Trophoblast cell (in vitro differentiated cells and primary cell): ENCODE measurements at regions not wholly inside any gene's neighbourhood (a gene's known extent, or its start where the extent isn't known, plus 50 kb on each side); places are given as distances from the start of the nearest gene placed in this dataset.

Experiments
- DNase-seq, 2 donors: peaks; one replicate each; pipeline ENCODE4 v3.0.0-alpha.2; 2016
- H2AFZ ChIP-seq: 2 replicates; pipeline ENCODE4 v1.6.1; 2013; ENCODE audit warnings: low read length, moderate library complexity, mild to moderate bottlenecking; ENCODE audit not compliant: insufficient read depth, poor library complexity
- H2AK5ac ChIP-seq: 2 replicates; pipeline ENCODE4 v1.6.1; 2013; ENCODE audit warnings: mild to moderate bottlenecking, low read length
- H2BK120ac ChIP-seq: 2 replicates; pipeline ENCODE4 v1.6.1; 2013; ENCODE audit warnings: low read length, mild to moderate bottlenecking, moderate library complexity; ENCODE audit not compliant: insufficient read depth, poor library complexity
- H2BK12ac ChIP-seq: 2 replicates; pipeline ENCODE4 v1.6.1; 2013; ENCODE audit warnings: mild to moderate bottlenecking, low read length, moderate library complexity
- H2BK5ac ChIP-seq: 2 replicates; pipeline ENCODE4 v1.6.1; 2013; ENCODE audit warnings: low read length, low read depth, moderate library complexity, mild to moderate bottlenecking; ENCODE audit not compliant: poor library complexity
- H3K14ac ChIP-seq: 2 replicates; pipeline ENCODE4 v1.6.1; 2013; ENCODE audit warnings: mild to moderate bottlenecking, low read length
- H3K18ac ChIP-seq: 2 replicates; pipeline ENCODE4 v1.6.1; 2013; ENCODE audit warnings: mild to moderate bottlenecking, low read length
- H3K23ac ChIP-seq: 2 replicates; pipeline ENCODE4 v1.6.1; 2013; ENCODE audit warnings: low read length
- H3K27ac ChIP-seq: 2 replicates; pipeline ENCODE4 v1.5.1; 2013; ENCODE audit warnings: low read depth, mild to moderate bottlenecking, inconsistent platforms, low read length, moderate library complexity
- H3K27me3 ChIP-seq: 2 replicates; pipeline ENCODE4 v1.6.1; 2013; ENCODE audit warnings: inconsistent platforms, mild to moderate bottlenecking, low read length, moderate library complexity; ENCODE audit not compliant: insufficient read depth
- H3K36me3 ChIP-seq, 2 experiments: 1 replicate in 1 of 2; 2 replicates in 1 of 2; pipeline ENCODE4 v1.6.1; 2013; ENCODE audit warnings: low read length in 2 of 2, mild to moderate bottlenecking in 2 of 2, moderate library complexity in 1 of 2; ENCODE audit not compliant: insufficient read depth in 2 of 2, control insufficient read depth in 1 of 2
- H3K4ac ChIP-seq: 2 replicates; pipeline ENCODE4 v1.6.1; 2013; ENCODE audit warnings: low read depth, mild to moderate bottlenecking, low read length, moderate library complexity
- H3K4me1 ChIP-seq, 2 experiments: 1 replicate in 1 of 2; 2 replicates in 1 of 2; pipeline ENCODE4 v1.6.1; 2013; ENCODE audit warnings: low read length in 2 of 2, mild to moderate bottlenecking in 2 of 2, moderate library complexity in 1 of 2; ENCODE audit not compliant: insufficient read depth in 2 of 2, control insufficient read depth in 1 of 2
- H3K4me2 ChIP-seq: 2 replicates; pipeline ENCODE4 v1.6.1; 2013; ENCODE audit warnings: inconsistent platforms, mild to moderate bottlenecking, low read length, moderate library complexity
- H3K4me3 ChIP-seq: 2 replicates; pipeline ENCODE4 v1.5.1; 2013; ENCODE audit warnings: mild to moderate bottlenecking, low read depth, low read length, inconsistent platforms
- H3K79me1 ChIP-seq: one replicate; pipeline ENCODE4 v1.6.1; 2013; ENCODE audit warnings: low read length
- H3K79me2 ChIP-seq: 2 replicates; pipeline ENCODE4 v1.6.1; 2013; ENCODE audit warnings: low read length, mild to moderate bottlenecking; ENCODE audit not compliant: control insufficient read depth, insufficient read depth, poor library complexity
- H3K9ac ChIP-seq: 2 replicates; pipeline ENCODE4 v1.6.1; 2013; ENCODE audit warnings: mild to moderate bottlenecking, low read length
- H3K9me3 ChIP-seq: 2 replicates; pipeline ENCODE4 v1.6.1; 2013; ENCODE audit warnings: low read depth, mild to moderate bottlenecking, control low read depth, inconsistent platforms, low read length; ENCODE audit not compliant: insufficient read depth
- H4K12ac ChIP-seq: 2 replicates; pipeline ENCODE4 v1.6.1; 2013; ENCODE audit warnings: low read depth, mild to moderate bottlenecking, low read length, moderate library complexity
- H4K8ac ChIP-seq: 2 replicates; pipeline ENCODE4 v1.6.1; 2013; ENCODE audit warnings: low read depth, mild to moderate bottlenecking, low read length, moderate library complexity
- H4K91ac ChIP-seq: one replicate; pipeline ENCODE4 v1.6.1; 2013; ENCODE audit warnings: low read depth, mild to moderate bottlenecking, low read length, moderate library complexity
- WGBS: extraction: QIAGEN DNeasy Blood & Tissue Kit; methylation state at CpG from one replicate; pipeline ENCODE4 v1.1.7; 2013; ENCODE audit warnings: missing lambda C conversion rate; ENCODE audit not compliant: insufficient read length, insufficient coverage; ENCODE audit errors: extremely low coverage; 5-methylcytosine and 5-hydroxymethylcytosine counted together

DNA sequence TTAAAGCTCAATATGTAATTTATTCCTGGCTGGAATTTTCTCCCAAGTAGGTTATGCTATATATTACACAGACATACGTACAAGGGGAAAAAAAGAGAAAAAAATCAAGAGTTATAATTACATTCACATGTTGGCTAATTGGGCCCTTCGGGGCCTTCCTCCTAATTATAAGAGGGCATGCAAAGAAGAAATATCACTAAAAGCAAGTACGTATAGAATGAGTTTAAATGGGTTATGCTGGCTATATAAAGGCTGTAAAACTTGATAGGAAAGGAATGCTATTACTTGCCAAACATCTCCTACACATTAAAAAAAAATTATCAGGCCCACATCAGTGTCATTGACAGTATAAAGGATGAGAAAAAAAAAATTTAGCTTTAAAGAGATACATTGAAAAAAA, 1396.1 kb upstream of the ADGRL4 start:
- no peak overlapping the region for H2AK5ac ChIP-seq
- H2BK5ac ChIP-seq, result no peak overlapping the region
- H3K27ac ChIP-seq, result no peak overlapping the region
- no peak overlapping the region for H2AFZ ChIP-seq
- no CpG with 5 or more reads among the region's 3 CpGs for WGBS
- H3K27me3 ChIP-seq, result no peaks in the 10 kb centered on the region
- H4K91ac ChIP-seq, result no peak overlapping the region
- no peak overlapping the region for H2BK120ac ChIP-seq
- no peak overlapping the region for H2BK12ac ChIP-seq
- no peak overlapping the region for H3K23ac ChIP-seq
- no peak overlapping the region for H3K18ac ChIP-seq
- no peak overlapping the region for H4K12ac ChIP-seq
- no peaks in the 10 kb centered on the region for H3K79me2 ChIP-seq
- H3K14ac ChIP-seq, result no peak overlapping the region
- H3K9ac ChIP-seq, result no peak overlapping the region
- H3K4ac ChIP-seq, result no peak overlapping the region
- H3K4me3 ChIP-seq, result no peak overlapping the region
- H3K4me2 ChIP-seq, result no peak overlapping the region
- no peak overlapping the region for H4K8ac ChIP-seq
- H3K4me1 ChIP-seq, result no peaks in the 10 kb centered on the region
- no peaks in the 10 kb centered on the region for H3K36me3 ChIP-seq
- DNase-seq, result no peak
- no peaks in the 10 kb centered on the region for H3K9me3 ChIP-seq
- no peaks in the 10 kb centered on the region for H3K79me1 ChIP-seq

DNA sequence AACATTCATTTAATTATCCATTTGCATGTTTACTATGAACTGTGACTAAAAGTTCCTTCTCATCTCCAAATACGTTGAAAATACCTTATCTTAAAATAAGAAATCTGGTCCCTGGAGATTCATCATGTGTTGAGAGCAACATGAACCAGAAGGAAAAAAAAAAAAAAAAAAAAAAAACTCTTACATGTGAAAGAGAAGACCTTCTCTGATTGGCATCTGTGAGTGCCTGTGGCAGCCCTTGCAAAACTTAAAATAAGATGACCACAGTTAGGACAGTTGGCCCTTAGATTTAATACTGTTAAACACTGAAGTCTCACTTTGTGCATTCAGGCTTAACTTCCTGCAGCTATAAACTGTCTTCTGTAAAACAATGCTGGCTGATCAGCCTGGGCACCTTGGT, 1395.2 kb upstream of the ADGRL4 start:
- no peak overlapping the region for H4K91ac ChIP-seq
- no peak for DNase-seq
- no peak overlapping the region for H3K27ac ChIP-seq
- H3K9me3 ChIP-seq, result no peaks in the 10 kb centered on the region
- no peak overlapping the region for H3K14ac ChIP-seq
- no peak overlapping the region for H3K4ac ChIP-seq
- H4K12ac ChIP-seq, result no peak overlapping the region
- no peak overlapping the region for H2AFZ ChIP-seq
- no peak overlapping the region for H3K18ac ChIP-seq
- H3K9ac ChIP-seq, result no peak overlapping the region
- H4K8ac ChIP-seq, result no peak overlapping the region
- H2BK5ac ChIP-seq, result no peak overlapping the region
- no peak overlapping the region for H2BK12ac ChIP-seq
- H3K27me3 ChIP-seq, result no peaks in the 10 kb centered on the region
- H2AK5ac ChIP-seq, result no peak overlapping the region
- no peaks in the 10 kb centered on the region for H3K79me2 ChIP-seq
- H2BK120ac ChIP-seq, result no peak overlapping the region
- H3K36me3 ChIP-seq, result no peaks in the 10 kb centered on the region
- no peaks in the 10 kb centered on the region for H3K79me1 ChIP-seq
- no peak overlapping the region for H3K4me3 ChIP-seq
- no peak overlapping the region for H3K4me2 ChIP-seq
- no peak overlapping the region for H3K23ac ChIP-seq
- no peaks in the 10 kb centered on the region for H3K4me1 ChIP-seq
- no CpG with 5 or more reads among the region's 1 CpG for WGBS

DNA sequence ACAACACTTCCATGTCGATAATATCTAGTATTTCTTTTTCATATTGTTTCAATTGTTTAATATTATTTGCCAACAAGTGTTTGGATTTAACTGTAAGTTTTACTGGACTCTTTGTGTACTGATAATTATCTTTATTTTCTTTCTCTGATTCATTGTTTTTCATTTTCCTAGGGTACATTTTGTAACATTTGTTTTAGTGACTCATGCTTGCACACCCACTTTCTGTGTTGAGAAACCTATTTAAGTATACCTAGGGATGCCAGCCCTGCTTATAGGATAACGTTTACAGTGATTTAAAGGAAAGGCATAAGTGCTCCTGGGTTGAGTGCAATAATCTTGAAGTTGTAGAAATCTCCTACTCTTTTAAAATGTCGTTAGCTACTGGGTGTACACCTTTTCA, 1386.0 kb upstream of the ADGRL4 start:
- Histone ChIP-seq H2AK5ac (no peak overlapping the region), H3K27me3 (no peaks in the 10 kb centered on the region), H3K4ac (no peak overlapping the region), H3K4me3 (no peak overlapping the region), H4K8ac (no peak overlapping the region), H4K91ac (no peak overlapping the region), H2BK5ac (no peak overlapping the region), H3K14ac (no peak overlapping the region), H3K4me2 (no peak overlapping the region), H3K36me3 (no peaks in the 10 kb centered on the region), H3K4me1 (no peaks in the 10 kb centered on the region), H3K79me1 (no peaks in the 10 kb centered on the region), H4K12ac (no peak overlapping the region), H3K9me3 (no peaks in the 10 kb centered on the region), H2BK120ac (no peak overlapping the region), H2BK12ac (no peak overlapping the region), H3K27ac (no peak overlapping the region), H3K23ac (no peak overlapping the region), H3K18ac (no peak overlapping the region), H3K79me2 (no peaks in the 10 kb centered on the region), H2AFZ (no peak overlapping the region), H3K9ac (no peak overlapping the region)
- DNase-seq, result peak in 1 of 2 donors; percentile 40
- WGBS, result no CpG with 5 or more reads among the region's 3 CpGs

DNA sequence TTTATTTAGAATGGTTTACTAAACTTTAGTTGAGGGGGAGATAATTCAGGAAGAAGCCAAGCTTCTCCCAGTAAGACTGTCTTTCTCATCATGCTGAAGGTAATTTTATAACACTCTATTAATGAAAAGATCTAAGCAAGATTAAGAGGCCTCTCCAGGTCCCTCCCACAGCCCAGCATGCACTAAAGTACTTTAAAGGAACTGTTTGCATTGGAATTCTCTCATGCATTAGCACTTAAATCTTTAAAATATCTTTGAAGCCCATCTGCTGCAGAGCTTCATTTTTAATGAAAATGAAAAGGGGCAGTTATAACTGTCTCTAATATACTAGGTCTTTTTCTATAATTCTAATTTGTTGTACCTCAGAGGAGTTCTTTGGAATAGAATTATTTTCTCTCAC, 1379.1 kb upstream of the ADGRL4 start:
- Histone ChIP-seq H2BK12ac (no peak overlapping the region), H3K4me2 (no peak overlapping the region), H3K27me3 (no peaks in the 10 kb centered on the region), H2AFZ (no peak overlapping the region), H3K4me3 (no peak overlapping the region), H3K9me3 (no peaks in the 10 kb centered on the region), H3K79me2 (no peaks in the 10 kb centered on the region), H3K27ac (no peak overlapping the region), H3K4ac (no peak overlapping the region), H2BK120ac (no peak overlapping the region), H3K14ac (no peak overlapping the region), H2BK5ac (no peak overlapping the region), H4K12ac (no peak overlapping the region), H2AK5ac (no peak overlapping the region), H3K36me3 (no peaks in the 10 kb centered on the region), H3K18ac (no peak overlapping the region), H3K23ac (no peak overlapping the region), H4K91ac (no peak overlapping the region), H3K79me1 (no peaks in the 10 kb centered on the region), H3K4me1 (no peaks in the 10 kb centered on the region), H3K9ac (no peak overlapping the region), H4K8ac (no peak overlapping the region)
- no peak for DNase-seq

DNA sequence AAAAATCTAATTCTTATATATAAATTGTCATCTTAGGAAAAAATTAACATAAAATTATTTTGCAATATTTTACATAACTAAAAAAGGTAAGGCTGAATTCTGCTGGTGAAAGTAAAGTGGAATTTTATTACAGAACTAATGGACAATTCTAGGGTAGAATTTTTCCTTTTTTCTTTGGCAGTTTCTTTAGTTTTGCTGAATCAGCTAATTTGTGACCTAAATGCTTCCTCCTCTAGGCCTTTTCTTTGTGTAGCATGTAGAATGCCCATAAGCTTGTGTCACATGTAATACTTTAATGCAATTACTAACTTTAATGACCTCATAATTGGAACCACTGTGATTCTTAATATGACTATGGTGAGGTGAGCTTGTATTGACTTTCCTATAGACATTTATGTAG, 1378.4 kb upstream of the ADGRL4 start:
- Histone ChIP-seq H3K14ac (no peak overlapping the region), H2BK5ac (no peak overlapping the region), H2BK120ac (no peak overlapping the region), H3K23ac (no peak overlapping the region), H3K4me2 (no peak overlapping the region), H4K91ac (no peak overlapping the region), H3K4me1 (no peaks in the 10 kb centered on the region), H3K9ac (no peak overlapping the region), H2BK12ac (no peak overlapping the region), H2AFZ (no peak overlapping the region), H4K8ac (no peak overlapping the region), H3K36me3 (no peaks in the 10 kb centered on the region), H3K9me3 (no peaks in the 10 kb centered on the region), H3K79me2 (no peaks in the 10 kb centered on the region), H3K4me3 (no peak overlapping the region), H3K18ac (no peak overlapping the region), H4K12ac (no peak overlapping the region), H2AK5ac (no peak overlapping the region), H3K79me1 (no peaks in the 10 kb centered on the region), H3K27me3 (no peaks in the 10 kb centered on the region), H3K4ac (no peak overlapping the region), H3K27ac (no peak overlapping the region)
- DNase-seq, result no peak
